CD4-positive, alpha-beta T cell treated with Interleukin-17A for 1 hour (primary cell): ENCODE measurements at regions not wholly inside any gene's neighbourhood (a gene's known extent, or its start where the extent isn't known, plus 50 kb on each side); places are given as distances from the start of the nearest gene placed in this dataset.

Experiments used
- DNase-seq: peaks from one replicate; pipeline ENCODE4 v3.0.0-alpha.2; 2020

- no peak for DNase-seq
These were observed 56.6 kb downstream of the SPRY2 start for GRCh38 chr13:80284290-80284689.

DNA sequence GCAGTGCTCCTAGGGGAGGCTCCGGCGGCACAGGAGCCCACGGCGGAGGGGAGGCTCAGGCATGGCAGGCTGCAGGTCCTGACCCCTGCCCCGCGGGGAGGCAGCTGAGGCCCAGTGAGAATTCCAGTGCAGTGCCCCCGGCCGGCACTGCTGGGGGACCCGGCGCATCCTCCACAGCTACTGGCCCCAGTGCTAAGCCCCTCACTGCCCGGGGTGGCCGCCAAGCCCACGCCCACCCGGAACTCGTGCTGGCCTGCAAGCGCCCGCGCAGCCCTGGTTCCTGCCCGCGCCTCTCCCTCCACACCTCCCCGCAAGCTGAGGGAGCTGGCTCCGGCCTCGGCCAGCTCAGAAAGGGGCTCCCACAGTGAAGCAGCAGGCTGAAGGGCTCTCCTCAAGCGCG, 62.2 kb downstream of the SPRY2 start:
- DNase-seq = no peak

DNA sequence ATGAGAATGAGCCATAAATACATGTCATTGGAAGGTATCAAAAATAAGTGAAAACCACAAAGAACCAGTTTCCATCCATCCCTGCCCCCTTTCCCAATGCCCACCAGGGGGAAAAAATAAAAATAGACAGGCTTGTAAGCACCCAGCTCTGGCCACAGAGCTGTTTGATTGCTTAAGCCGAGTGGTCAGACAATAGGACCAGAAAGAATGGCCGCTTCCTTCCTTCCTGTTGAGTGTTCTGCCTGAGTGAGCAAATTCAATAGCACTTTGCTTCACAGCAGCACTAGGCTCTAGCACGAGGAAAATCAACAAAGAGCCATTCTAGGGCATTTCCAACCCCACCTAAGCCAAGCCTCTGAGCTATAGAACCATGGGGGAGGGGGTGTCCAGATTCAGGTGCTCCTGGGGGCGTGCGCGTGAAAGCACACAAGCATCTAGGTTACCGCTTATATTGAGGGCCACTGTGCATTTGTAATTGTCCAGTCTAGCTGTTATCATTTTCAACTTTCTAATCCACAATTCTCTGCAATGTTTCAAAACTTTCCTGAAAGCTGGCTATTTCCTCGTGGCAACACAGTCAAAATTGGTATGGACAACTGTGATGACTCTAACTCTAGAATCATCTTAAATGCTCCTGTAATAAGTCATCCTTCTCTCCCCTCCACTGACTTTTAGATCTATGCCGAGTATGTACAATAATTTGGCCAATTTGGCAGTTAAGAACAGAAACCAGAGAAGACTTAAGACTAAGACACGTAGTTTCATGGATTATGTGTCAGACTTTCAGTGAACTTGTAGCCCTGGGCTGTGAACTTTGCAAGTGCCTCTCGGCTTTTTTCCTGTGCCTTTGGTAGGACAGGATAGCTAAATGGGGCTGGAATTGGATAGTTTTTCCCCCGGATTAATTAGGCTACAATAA, 64.3 kb downstream of the SPRY2 start:
- DNase-seq = no peak

GRCh38 chr13:80274643-80275042, 66.3 kb downstream of the SPRY2 start:
- DNase-seq = no peak

- DNase-seq = no peak
These were observed 67.2 kb downstream of the SPRY2 start for GRCh38 chr13:80273718-80274117.

- no peak for DNase-seq
These were observed 75.6 kb downstream of the SPRY2 start for GRCh38 chr13:80265348-80265747.

GRCh38 chr13:80263745-80264513, 77.0 kb downstream of the SPRY2 start:
- DNase-seq = no peak

- DNase-seq = no peak
These were observed 78.8 kb downstream of the SPRY2 start for GRCh38 chr13:80262051-80262695.

DNA sequence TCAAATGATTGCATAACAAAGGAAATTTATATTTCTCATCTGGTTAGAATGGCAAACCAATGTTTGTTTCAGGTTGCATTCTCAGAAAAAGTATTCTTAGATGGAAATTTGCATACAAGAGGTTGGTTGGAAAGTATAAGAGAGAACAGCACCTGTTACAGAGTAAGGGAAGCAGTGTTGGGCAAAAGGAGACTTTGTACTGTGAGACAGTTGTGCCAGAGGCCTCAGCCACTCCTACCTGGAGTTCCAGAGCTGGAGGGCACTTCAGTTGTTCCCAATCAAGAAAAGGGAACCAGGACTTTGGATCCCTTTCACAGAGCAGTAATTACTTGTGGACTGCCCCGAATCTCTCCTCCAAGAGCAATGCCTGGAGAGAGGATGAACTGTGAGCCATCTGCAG, 81.8 kb downstream of the SPRY2 start:
- no peak for DNase-seq

DNA sequence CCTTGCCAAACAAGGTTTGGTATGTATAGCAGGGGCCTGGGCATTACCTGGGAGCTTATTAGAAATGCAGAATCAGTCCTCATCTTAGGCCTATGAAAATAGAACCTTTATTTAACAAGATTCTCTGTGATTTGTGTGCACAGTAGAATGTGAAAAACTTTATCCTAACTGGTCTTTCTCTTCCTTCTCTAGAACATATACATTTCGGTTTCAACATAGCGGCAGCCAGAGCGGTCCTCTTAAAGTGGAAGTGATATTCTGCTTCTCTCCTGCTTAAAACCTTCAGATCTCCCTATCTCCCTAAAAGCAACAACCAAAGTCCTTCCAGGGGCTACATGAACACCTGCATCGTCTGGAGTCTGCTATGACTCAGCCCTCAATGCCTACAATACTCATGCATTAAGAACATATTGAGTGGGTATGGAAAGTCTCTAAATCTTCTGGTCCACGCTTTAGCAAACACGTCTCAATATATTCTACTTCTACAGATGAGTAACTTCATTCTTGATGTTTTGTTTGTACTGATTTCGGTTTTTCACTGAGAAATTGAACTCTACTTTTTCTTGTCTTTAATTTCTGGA, 84.5 kb downstream of the SPRY2 start:
- DNase-seq = no peak

- DNase-seq = no peak
These were observed 85.0 kb downstream of the SPRY2 start for GRCh38 chr13:80255946-80256345.

- no peak for DNase-seq
These were observed 89.5 kb downstream of the SPRY2 start for GRCh38 chr13:80251403-80251802.

GRCh38 chr13:80250213-80250810, 90.6 kb downstream of the SPRY2 start:
- DNase-seq = no peak

GRCh38 chr13:80249516-80250212, 91.3 kb downstream of the SPRY2 start:
- no peak for DNase-seq

- DNase-seq = no peak
These were observed 95.7 kb downstream of the SPRY2 start for GRCh38 chr13:80245162-80245733.

DNA sequence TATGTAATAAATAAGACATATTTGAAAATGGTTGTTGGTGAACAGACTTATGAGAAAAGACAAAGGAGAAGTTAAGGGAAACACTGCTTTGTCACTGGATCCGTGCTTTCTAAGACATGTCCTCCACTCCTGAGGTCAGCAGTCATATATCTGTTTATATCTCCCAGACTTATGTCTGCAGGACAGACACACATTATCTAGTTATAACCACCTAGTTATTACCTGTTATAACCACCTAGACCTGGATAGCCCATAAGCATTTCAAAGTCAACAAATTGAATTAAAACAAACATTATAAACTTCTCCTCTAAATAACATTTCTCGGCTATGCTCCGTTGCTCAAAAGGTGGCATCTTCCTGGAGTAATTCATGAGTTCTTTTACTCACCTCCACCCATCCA, 96.4 kb downstream of the SPRY2 start:
- DNase-seq = no peak

DNA sequence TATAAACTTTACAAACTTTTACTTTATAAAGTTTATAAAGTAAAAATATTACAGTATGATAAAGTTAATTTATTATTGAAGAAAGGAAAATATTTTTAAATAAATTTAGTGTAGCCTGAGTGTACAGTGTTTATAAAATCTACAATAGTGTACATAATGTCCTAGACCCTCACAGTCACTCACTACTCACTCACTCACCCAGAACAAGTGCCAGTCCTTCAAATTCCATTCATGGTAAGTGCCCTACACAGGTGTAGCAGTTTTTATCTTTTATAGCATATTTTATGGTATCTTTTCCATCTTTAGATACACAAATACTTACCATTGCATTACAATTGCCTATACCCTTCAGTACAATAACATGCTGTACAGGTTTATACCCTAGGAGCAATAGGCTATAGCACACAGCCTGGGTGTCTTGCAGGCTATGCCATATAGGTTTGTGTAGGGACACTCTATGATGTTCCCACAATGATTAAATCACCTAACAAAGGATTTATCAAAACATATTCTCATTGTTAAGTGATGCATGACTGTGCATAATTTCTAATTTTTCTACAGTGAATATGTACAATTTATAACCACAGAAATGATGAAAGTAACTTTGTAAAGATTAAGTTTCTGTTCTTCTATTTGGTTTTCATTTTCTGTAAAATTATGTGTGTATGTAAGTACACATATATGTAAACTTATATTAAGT, 98.0 kb downstream of the SPRY2 start:
- DNase-seq = no peak

GRCh38 chr13:80239571-80240255, 101.2 kb downstream of the SPRY2 start:
- no peak for DNase-seq

GRCh38 chr13:80239116-80239515, 101.8 kb downstream of the SPRY2 start:
- DNase-seq = no peak

DNA sequence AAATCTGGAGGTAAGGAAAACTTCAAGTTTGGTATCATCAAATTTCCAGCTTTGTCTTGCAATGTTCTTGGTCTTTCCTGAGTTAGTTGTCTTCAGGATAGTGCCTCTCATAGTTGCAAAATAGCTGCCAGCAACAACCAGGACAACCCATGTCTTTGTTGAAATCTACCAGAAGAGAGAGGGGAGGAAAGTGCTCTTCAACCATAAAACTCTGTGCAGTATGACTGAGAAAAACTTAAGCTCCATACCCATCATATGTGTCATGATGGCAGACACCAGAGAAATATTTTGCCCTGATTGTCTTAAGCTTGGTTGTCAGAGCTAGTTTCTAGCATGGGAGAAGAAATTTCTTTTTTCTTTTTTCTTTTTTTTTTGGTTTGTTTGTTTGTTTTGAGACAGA, 103.3 kb downstream of the SPRY2 start:
- DNase-seq = no peak

GRCh38 chr13:80235967-80236302, 105.0 kb downstream of the SPRY2 start:
- DNase-seq = no peak
